Left lung (tissue), 4 donors: ENCODE measurements at regions not wholly inside any gene's neighbourhood (a gene's known extent, or its start where the extent isn't known, plus 50 kb on each side); places are given as distances from the start of the nearest gene placed in this dataset.

Experiments
- ATAC-seq: fragments of 200-7000 bp; cut with Tn5 transposase; one replicate; pipeline ENCODE4 v1.9.1; 2020; ENCODE audit warnings: moderate library complexity
- DNase-seq, 4 donors: peaks; one replicate each; pipeline ENCODE4 v3.0.0-alpha.2; 2013 to 2020
- H3K27ac ChIP-seq, 2 donors: fragments of 200-600 bp; sonication (generic) in 1 of 2; one replicate each; pipeline versions ENCODE4 v1.5.0 to v1.8.0; 2020 to 2021
- H3K27me3 ChIP-seq, 2 donors: fragments of 200-600 bp; sonication (generic) in 1 of 2; one replicate each; pipeline versions ENCODE4 v1.5.0 to v1.8.0; 2020 to 2021
- H3K36me3 ChIP-seq, 2 donors: fragments of 200-600 bp; sonication (generic) in 1 of 2; one replicate each; pipeline versions ENCODE4 v1.5.0 to v1.8.0; 2020 to 2021
- H3K4me1 ChIP-seq, 2 donors: fragments of 200-600 bp; one replicate each; pipeline ENCODE4 v1.8.0; 2021
- H3K4me3 ChIP-seq, 2 donors: fragments of 200-600 bp; sonication (generic) in 1 of 2; one replicate each; pipeline versions ENCODE4 v1.5.0 to v1.8.0; 2020 to 2021; ENCODE audit warnings: mild to moderate bottlenecking in 1 of 2
- H3K9me3 ChIP-seq, 2 donors: fragments of 200-600 bp; sonication (generic) in 1 of 2; one replicate each; pipeline versions ENCODE4 v1.5.0 to v1.8.0; 2020 to 2021
- intact Hi-C, 2 donors: fragments of 100-400 bp; cut with DNase I; formaldehyde crosslinking; loops; one replicate each; pipeline versions ENCODE4 v1.11.2 to v1.14.2; 2022
- TF ChIP-seq, protein P1 (sequence below), 2 donors: fragments of 200-600 bp; sonication (generic) in 1 of 2; IDR thresholded peaks; one replicate each; pipeline versions ENCODE4 v1.5.0 to v1.8.0; 2021; ENCODE audit warnings: antibody characterized with exemption in 2 of 2
- donor health status: DM: no; HTN: yes; CAD: no.
- donor health status: DM: no; HTN: no; CAD: no.

DNA sequence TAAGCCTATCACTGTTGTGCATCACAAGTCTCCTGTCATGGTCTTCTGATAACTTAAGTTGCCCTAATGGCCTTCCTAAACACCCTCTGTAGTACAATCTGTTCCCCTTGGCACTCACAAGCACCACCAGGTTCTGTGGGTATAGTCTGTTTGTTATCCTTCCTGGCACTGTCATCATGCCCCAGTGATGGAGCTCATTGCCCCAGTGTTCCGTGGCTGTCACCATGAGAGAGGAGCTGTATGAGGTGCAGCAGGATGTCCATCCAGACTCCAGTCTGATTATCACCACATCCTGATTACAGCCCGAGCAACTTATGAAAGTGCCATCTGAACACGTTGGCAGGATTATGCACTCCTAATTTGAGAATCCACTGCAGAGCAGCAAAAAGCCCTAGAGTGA, 380.1 kb downstream of the FRK start:
- no peak for ATAC-seq
- intact Hi-C loops: no loop called here
- no peaks in the 10 kb centered on the region for H3K36me3 ChIP-seq
- no peaks in the 10 kb centered on the region for H3K9me3 ChIP-seq
- H3K4me1 ChIP-seq: no peaks in the 10 kb centered on the region
- no peak overlapping the region for H3K27ac ChIP-seq
- H3K27me3 ChIP-seq: no peaks in the 10 kb centered on the region
- no peak for DNase-seq
- H3K4me3 ChIP-seq: no peak overlapping the region
- TF ChIP-seq, protein P1, sequence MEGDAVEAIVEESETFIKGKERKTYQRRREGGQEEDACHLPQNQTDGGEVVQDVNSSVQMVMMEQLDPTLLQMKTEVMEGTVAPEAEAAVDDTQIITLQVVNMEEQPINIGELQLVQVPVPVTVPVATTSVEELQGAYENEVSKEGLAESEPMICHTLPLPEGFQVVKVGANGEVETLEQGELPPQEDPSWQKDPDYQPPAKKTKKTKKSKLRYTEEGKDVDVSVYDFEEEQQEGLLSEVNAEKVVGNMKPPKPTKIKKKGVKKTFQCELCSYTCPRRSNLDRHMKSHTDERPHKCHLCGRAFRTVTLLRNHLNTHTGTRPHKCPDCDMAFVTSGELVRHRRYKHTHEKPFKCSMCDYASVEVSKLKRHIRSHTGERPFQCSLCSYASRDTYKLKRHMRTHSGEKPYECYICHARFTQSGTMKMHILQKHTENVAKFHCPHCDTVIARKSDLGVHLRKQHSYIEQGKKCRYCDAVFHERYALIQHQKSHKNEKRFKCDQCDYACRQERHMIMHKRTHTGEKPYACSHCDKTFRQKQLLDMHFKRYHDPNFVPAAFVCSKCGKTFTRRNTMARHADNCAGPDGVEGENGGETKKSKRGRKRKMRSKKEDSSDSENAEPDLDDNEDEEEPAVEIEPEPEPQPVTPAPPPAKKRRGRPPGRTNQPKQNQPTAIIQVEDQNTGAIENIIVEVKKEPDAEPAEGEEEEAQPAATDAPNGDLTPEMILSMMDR (IDR thresholded peaks at IDR 0.05): no peak

DNA sequence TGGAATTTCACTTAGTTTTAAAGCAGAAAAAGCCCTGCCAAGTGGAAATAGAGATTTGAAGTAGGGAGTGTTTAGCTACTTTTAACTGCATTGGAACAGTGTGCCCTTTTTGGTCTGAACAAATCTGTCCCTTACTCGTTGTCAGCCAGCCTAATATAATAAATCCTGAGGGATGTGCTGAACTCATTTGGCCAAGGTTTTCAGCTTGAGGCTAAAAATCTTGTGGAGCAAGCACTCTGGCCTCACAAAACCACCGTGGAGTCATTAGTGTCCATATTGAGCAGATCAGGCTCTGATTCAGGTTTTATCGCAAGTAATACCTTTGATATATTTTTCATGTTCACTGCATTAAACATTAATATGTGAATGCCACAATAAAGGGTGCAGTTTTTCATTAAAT, 383.5 kb downstream of the FRK start:
- TF ChIP-seq, protein P1 (IDR thresholded peaks at IDR 0.05): no peak
- Histone ChIP-seq H3K9me3 (no peaks in the 10 kb centered on the region), H3K27ac (no peak overlapping the region)

DNA sequence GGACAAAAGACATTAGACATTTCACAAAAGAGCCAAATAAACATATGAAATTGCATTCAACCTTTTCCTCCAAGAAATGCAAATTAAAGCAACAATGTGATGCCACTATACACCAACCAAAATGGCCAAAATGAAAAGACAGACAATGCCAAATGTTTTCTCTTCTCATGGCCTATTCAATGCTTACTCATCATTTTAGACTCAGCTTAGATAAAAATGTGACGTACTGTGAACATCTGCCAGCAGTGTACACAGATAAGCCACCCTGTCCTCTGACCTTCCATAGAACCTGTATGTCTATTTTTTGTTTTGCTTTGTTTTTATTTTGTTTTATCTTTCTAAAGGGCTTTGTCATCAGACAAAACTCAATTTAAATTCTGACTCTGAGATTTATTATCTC, 385.2 kb downstream of the FRK start:
- H3K27me3 ChIP-seq: no peaks in the 10 kb centered on the region
- no peaks in the 10 kb centered on the region for H3K4me1 ChIP-seq
- intact Hi-C loops: no loop called here
- H3K4me3 ChIP-seq: no peak overlapping the region
- ATAC-seq: no peak
- TF ChIP-seq, protein P1 (IDR thresholded peaks at IDR 0.05): no peak
- H3K27ac ChIP-seq: no peak overlapping the region
- H3K36me3 ChIP-seq: no peaks in the 10 kb centered on the region
- H3K9me3 ChIP-seq: no peaks in the 10 kb centered on the region
- DNase-seq: no peak

More for the DNA sequence above, 383.5 kb downstream of the FRK start:
- DNase-seq (no peak), ATAC-seq (no peak)
- H3K36me3 ChIP-seq: no peaks in the 10 kb centered on the region
- H3K27me3 ChIP-seq: no peaks in the 10 kb centered on the region
- H3K4me1 ChIP-seq: no peaks in the 10 kb centered on the region
- no peak overlapping the region for H3K4me3 ChIP-seq
- intact Hi-C loops: no loop called here

DNA sequence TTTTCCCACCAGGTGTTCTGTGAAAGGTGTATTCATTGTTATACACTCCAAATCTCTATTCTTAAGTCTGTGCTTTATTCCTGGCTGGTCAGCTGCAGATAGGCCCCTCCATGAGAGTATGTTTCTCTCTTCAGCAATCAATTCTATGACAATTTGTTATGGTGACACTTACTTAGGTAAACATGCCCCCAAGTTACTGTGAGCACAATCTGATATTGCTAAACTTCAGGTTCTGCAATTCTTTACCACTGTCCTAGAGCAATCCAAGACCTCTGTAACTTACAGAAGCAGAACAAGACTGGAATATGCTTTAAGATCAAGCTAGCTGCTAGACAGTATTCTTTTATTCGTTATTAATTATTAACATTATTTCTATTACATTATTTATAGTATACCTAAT, 391.9 kb downstream of the FRK start:
- Histone ChIP-seq H3K27me3 (no peaks in the 10 kb centered on the region), H3K36me3 (no peaks in the 10 kb centered on the region), H3K4me1 (no peaks in the 10 kb centered on the region), H3K9me3 (no peaks in the 10 kb centered on the region), H3K4me3 (no peak overlapping the region), H3K27ac (no peak overlapping the region)
- ATAC-seq (no peak), DNase-seq (no peak)
- TF ChIP-seq, protein P1 (IDR thresholded peaks at IDR 0.05): no peak
- intact Hi-C loops: no loop called here

DNA sequence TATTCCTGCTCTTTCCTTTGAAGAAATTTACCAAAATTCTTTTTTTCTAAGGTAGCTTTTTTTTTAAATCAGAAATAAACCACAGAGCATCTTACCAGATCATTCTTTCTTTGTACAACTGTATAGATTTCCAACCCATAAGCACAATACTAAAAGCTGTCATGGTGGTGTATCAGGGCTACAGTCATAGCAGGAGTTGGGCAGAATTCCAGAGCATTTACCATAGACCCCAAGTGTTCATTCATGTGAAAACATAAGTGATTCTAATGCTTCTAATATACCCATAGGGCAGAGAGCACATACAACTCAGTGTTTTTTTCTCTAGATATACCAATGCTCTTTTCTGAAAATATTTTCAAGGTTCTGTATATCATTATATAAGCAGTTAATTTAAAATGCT, 392.5 kb downstream of the FRK start:
- Histone ChIP-seq H3K27me3 (no peaks in the 10 kb centered on the region), H3K4me3 (no peak overlapping the region), H3K36me3 (no peaks in the 10 kb centered on the region), H3K27ac (no peak overlapping the region), H3K9me3 (no peaks in the 10 kb centered on the region), H3K4me1 (no peaks in the 10 kb centered on the region)
- DNase-seq: no peak
- intact Hi-C loops: no loop called here
- TF ChIP-seq, protein P1 (IDR thresholded peaks at IDR 0.05): no peak
- no peak for ATAC-seq
